EH (cell line): ENCODE measurements at regions not wholly inside any gene's neighbourhood (a gene's known extent, or its start where the extent isn't known, plus 50 kb on each side); places are given as distances from the start of the nearest gene placed in this dataset.
"Not testable (repeated sequence)": the region's sequence is repeated elsewhere in the genome, so short reads cannot be mapped to it uniquely, and the experiment has no call there.

Experiments used
- DNase-seq: peaks from one replicate; pipeline ENCODE4 v3.0.0-alpha.2; 2015; ENCODE audit warnings: low read depth

- no peak for DNase-seq
Measured at GRCh38 chr6:160804639-160805038, 102.6 kb downstream of the PLG start.

GRCh38 chr6:160808263-160808662, 106.2 kb downstream of the PLG start:
- DNase-seq: no peak

- no peak for DNase-seq
Measured at GRCh38 chr6:160810238-160810637, 108.2 kb downstream of the PLG start.

- no peak for DNase-seq
Measured at GRCh38 chr6:160812097-160812496, 110.1 kb downstream of the PLG start.

- no peak for DNase-seq
Measured at GRCh38 chr6:160818934-160819333, 116.9 kb downstream of the PLG start.

- not testable (repeated sequence) for DNase-seq
Measured at GRCh38 chr6:160820661-160821060, 118.6 kb downstream of the PLG start.

- no peak for DNase-seq
Measured at GRCh38 chr6:160831739-160832138, 129.7 kb downstream of the PLG start.

GRCh38 chr6:160832422-160832821, 130.4 kb downstream of the PLG start:
- no peak for DNase-seq

- DNase-seq: no peak
Measured at GRCh38 chr6:160837146-160837545, 135.1 kb downstream of the PLG start.

GRCh38 chr6:160851031-160851430, 140.5 kb upstream of the MAP3K4 start:
- DNase-seq: no peak

GRCh38 chr6:160853946-160854345, 137.6 kb upstream of the MAP3K4 start:
- DNase-seq: no peak

GRCh38 chr6:160858886-160859285, 132.7 kb upstream of the MAP3K4 start:
- DNase-seq: no peak

- DNase-seq: no peak
Measured at GRCh38 chr6:160859822-160860221, 131.7 kb upstream of the MAP3K4 start.

- DNase-seq: no peak
Measured at GRCh38 chr6:160861824-160862223, 129.7 kb upstream of the MAP3K4 start.

- no peak for DNase-seq
Measured at GRCh38 chr6:160863782-160864181, 127.8 kb upstream of the MAP3K4 start.

- DNase-seq: no peak
Measured at GRCh38 chr6:160871320-160871719, 120.2 kb upstream of the MAP3K4 start.

GRCh38 chr6:160881148-160881808, 110.3 kb upstream of the MAP3K4 start:
- DNase-seq: no peak

GRCh38 chr6:160882006-160882405, 109.6 kb upstream of the MAP3K4 start:
- DNase-seq: no peak

- DNase-seq: no peak
Measured at GRCh38 chr6:160882791-160883279, 108.7 kb upstream of the MAP3K4 start.

GRCh38 chr6:160883560-160883959, 108.0 kb upstream of the MAP3K4 start:
- no peak for DNase-seq

- DNase-seq: no peak
Measured at GRCh38 chr6:160883999-160884398, 107.6 kb upstream of the MAP3K4 start.

GRCh38 chr6:160889148-160889547, 102.4 kb upstream of the MAP3K4 start:
- DNase-seq: not testable (repeated sequence)

- DNase-seq: no peak
Measured at GRCh38 chr6:160891690-160892089, 99.9 kb upstream of the MAP3K4 start.

GRCh38 chr6:160895562-160895961, 96.0 kb upstream of the MAP3K4 start:
- no peak for DNase-seq
